ENCODE measurements at regions not wholly inside any gene's neighbourhood (a gene's known extent, or its start where the extent isn't known, plus 50 kb on each side); places are given as distances from the start of the nearest gene placed in this dataset.
"Not testable (repeated sequence)": the region's sequence is repeated elsewhere in the genome, so short reads cannot be mapped to it uniquely, and the experiment has no call there.

- no peak for DNase-seq
These were observed 69.5 kb upstream of the KCNAB1 start for GRCh38 chr3:156050918-156051317.

GRCh38 chr3:156051651-156052050, 68.7 kb upstream of the KCNAB1 start:
- DNase-seq, result no peak

DNA sequence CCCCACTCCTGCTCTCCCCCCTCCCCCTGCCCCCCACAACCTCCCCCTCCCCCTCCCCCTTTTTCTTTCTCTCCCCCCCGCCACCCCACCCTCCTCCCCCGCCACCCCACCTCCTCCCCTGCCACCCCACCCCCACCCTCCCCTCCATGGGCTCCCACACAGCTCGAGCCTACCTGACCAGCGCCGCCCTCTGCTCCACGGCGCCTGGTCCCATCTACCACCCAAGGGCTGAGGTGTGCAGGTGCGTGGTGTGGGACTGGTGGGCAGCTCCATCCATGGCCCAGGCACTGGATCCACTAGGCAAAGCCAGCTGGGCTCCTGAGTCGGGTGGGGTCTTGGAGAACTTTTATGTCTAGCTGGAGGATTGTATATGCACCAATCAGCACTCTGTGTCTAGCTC, 68.3 kb upstream of the KCNAB1 start:
- DNase-seq, result no peak

GRCh38 chr3:156059950-156060501, 60.4 kb upstream of the KCNAB1 start:
- DNase-seq, result no peak

GRCh38 chr3:156068151-156068550, 52.2 kb upstream of the KCNAB1 start:
- not testable (repeated sequence) for DNase-seq

- no peak for DNase-seq
These were observed 50.4 kb upstream of the KCNAB1 start for GRCh38 chr3:156070028-156070427.
